ENCODE measurements at regions not wholly inside any gene's neighbourhood (a gene's known extent, or its start where the extent isn't known, plus 50 kb on each side); places are given as distances from the start of the nearest gene placed in this dataset.
A peak's percentile ranks its signal among the peaks of the same experiment; 100 is the strongest.

GRCh38 chr7:52797801-52798200 lies 237.6 kb upstream of the POM121L12 start:
- intact Hi-C loops (cut with DNase I; ENCODE audit: low total_unique reads), result no loop called here
- TF ChIP-seq POLR2AphosphoS5 (IDR thresholded peaks at IDR 0.05) (no peak), EP300 (IDR thresholded peaks at IDR 0.05) (no peak), POLR2A (IDR thresholded peaks at IDR 0.05) (no peak), CTCF (IDR thresholded peaks at IDR 0.05) (no peak)
- H3K4me3 ChIP-seq, result no peak overlapping the region
- H3K27ac ChIP-seq, result no peak overlapping the region
- H3K27me3 ChIP-seq, result no peaks in the 10 kb centered on the region
- no peak for DNase-seq
- no peaks in the 10 kb centered on the region for H3K4me1 ChIP-seq
- H3K36me3 ChIP-seq, result no peaks in the 10 kb centered on the region
- 65 to 77% (median 76%) methylated on average over 4 of the region's 4 CpGs for WGBS, 5 donors
- H3K9me3 ChIP-seq, result peaks cover 0 to 21% (median 4%) of the 10 kb centered on the region in 4 donors

GRCh38 chr7:52794621-52795020 lies 240.8 kb upstream of the POM121L12 start:
- peaks cover 0 to 13% (median 3%) of the 10 kb centered on the region in 4 donors for H3K9me3 ChIP-seq
- DNase-seq, result no peak
- WGBS, 5 donors, result 89 to 97% (median 92%) methylated on average over 1 of the region's 1 CpG
- no peaks in the 10 kb centered on the region for H3K36me3 ChIP-seq
- H3K4me3 ChIP-seq, result no peak overlapping the region
- H3K27ac ChIP-seq, result no peak overlapping the region
- TF ChIP-seq EP300 (IDR thresholded peaks at IDR 0.05) (no peak), POLR2A (IDR thresholded peaks at IDR 0.05) (no peak)
- no peaks in the 10 kb centered on the region for H3K27me3 ChIP-seq
- H3K4me1 ChIP-seq, result no peaks in the 10 kb centered on the region
- intact Hi-C loops (cut with DNase I; ENCODE audit: low total_unique reads), result no loop called here

- H3K9me3 ChIP-seq, result peaks cover 0 to 7% (median 0%) of the 10 kb centered on the region in 4 donors
- H3K4me3 ChIP-seq, result no peak overlapping the region
- H3K27me3 ChIP-seq, result no peaks in the 10 kb centered on the region
- WGBS, 5 donors, result 66 to 84% (median 81%) methylated on average over 4 of the region's 4 CpGs
- H3K36me3 ChIP-seq, result no peaks in the 10 kb centered on the region
- H3K4me1 ChIP-seq, result no peaks in the 10 kb centered on the region
- H3K27ac ChIP-seq, result no peak overlapping the region
- TF ChIP-seq EP300 (IDR thresholded peaks at IDR 0.05) (no peak), POLR2AphosphoS5 (IDR thresholded peaks at IDR 0.05) (no peak), CTCF (IDR thresholded peaks at IDR 0.05) (no peak), POLR2A (IDR thresholded peaks at IDR 0.05) (no peak)
- intact Hi-C loops (cut with DNase I; ENCODE audit: low total_unique reads), result no loop called here
- no peak for DNase-seq
These were observed 244.2 kb upstream of the POM121L12 start for GRCh38 chr7:52791176-52791700.

GRCh38 chr7:52786174-52786573 lies 249.3 kb upstream of the POM121L12 start:
- Histone ChIP-seq H3K27ac (no peak overlapping the region), H3K4me3 (no peak overlapping the region), H3K9me3 (peaks cover 0 to 4% (median 0%) of the 10 kb centered on the region in 4 donors), H3K27me3 (no peaks in the 10 kb centered on the region), H3K4me1 (no peaks in the 10 kb centered on the region), H3K36me3 (no peaks in the 10 kb centered on the region)
- DNase-seq, result no peak
- 61 to 81% (median 73%) methylated on average over 3 of the region's 3 CpGs for WGBS, 5 donors
- intact Hi-C loops (cut with DNase I; ENCODE audit: low total_unique reads), result no loop called here
- no peak for TF ChIP-seq POLR2A (IDR thresholded peaks at IDR 0.05)
- TF ChIP-seq EP300 (IDR thresholded peaks at IDR 0.05), result no peak
- TF ChIP-seq POLR2AphosphoS5 (IDR thresholded peaks at IDR 0.05), result no peak
- TF ChIP-seq CTCF (IDR thresholded peaks at IDR 0.05), result no peak

GRCh38 chr7:52782348-52782747 lies 253.1 kb upstream of the POM121L12 start:
- peak in 1 of 2 donors; percentile 14 for DNase-seq
- WGBS, 5 donors, result 51 to 67% (median 63%) methylated on average over 5 of the region's 5 CpGs
- intact Hi-C loops (cut with DNase I; ENCODE audit: low total_unique reads), result no loop called here
- Histone ChIP-seq H3K27me3 (no peaks in the 10 kb centered on the region), H3K36me3 (no peaks in the 10 kb centered on the region), H3K4me1 (no peaks in the 10 kb centered on the region), H3K9me3 (peaks cover 0 to 14% (median 4%) of the 10 kb centered on the region in 4 donors), H3K27ac (no peak overlapping the region), H3K4me3 (no peak overlapping the region)
- TF ChIP-seq POLR2A (IDR thresholded peaks at IDR 0.05), result no peak
- TF ChIP-seq POLR2AphosphoS5 (IDR thresholded peaks at IDR 0.05), result no peak
- no peak for TF ChIP-seq EP300 (IDR thresholded peaks at IDR 0.05)
- TF ChIP-seq CTCF (IDR thresholded peaks at IDR 0.05), result no peak
